Cerebellar cortex (tissue), 1 donor: ENCODE measurements at regions not wholly inside any gene's neighbourhood (a gene's known extent, or its start where the extent isn't known, plus 50 kb on each side); places are given as distances from the start of the nearest gene placed in this dataset.
"Not testable (repeated sequence)": the region's sequence is repeated elsewhere in the genome, so short reads cannot be mapped to it uniquely, and the experiment has no call there.

ENCODE experiments used
- DNase-seq: peaks from one replicate; pipeline ENCODE4 v3.0.0-alpha.2; 2015; ENCODE audit warnings: low spot score

GRCh38 chr6:6946206-6947155, 161.3 kb upstream of the RREB1 start:
- no peak for DNase-seq

- no peak for DNase-seq
Measured at GRCh38 chr6:6950373-6951145, 157.2 kb upstream of the RREB1 start.

- DNase-seq, result no peak
Measured at GRCh38 chr6:6951355-6951754, 156.4 kb upstream of the RREB1 start.

GRCh38 chr6:6952484-6952883, 155.3 kb upstream of the RREB1 start:
- no peak for DNase-seq

GRCh38 chr6:6952927-6953326, 154.8 kb upstream of the RREB1 start:
- not testable (repeated sequence) for DNase-seq

- DNase-seq, result no peak
Measured at GRCh38 chr6:6960571-6961251, 147.1 kb upstream of the RREB1 start.

- no peak for DNase-seq
Measured at GRCh38 chr6:6962086-6962485, 145.7 kb upstream of the RREB1 start.

- no peak for DNase-seq
Measured at GRCh38 chr6:6962699-6963098, 145.1 kb upstream of the RREB1 start.

GRCh38 chr6:6963390-6963789, 144.4 kb upstream of the RREB1 start:
- DNase-seq, result not testable (repeated sequence)

- no peak for DNase-seq
Measured at GRCh38 chr6:6964675-6965074, 143.1 kb upstream of the RREB1 start.

GRCh38 chr6:6966127-6966526, 141.6 kb upstream of the RREB1 start:
- no peak for DNase-seq

GRCh38 chr6:6966569-6966968, 141.2 kb upstream of the RREB1 start:
- no peak for DNase-seq

GRCh38 chr6:6968357-6968730, 139.4 kb upstream of the RREB1 start:
- no peak for DNase-seq

- no peak for DNase-seq
Measured at GRCh38 chr6:6968731-6969552, 138.8 kb upstream of the RREB1 start.

- DNase-seq, result no peak
Measured at GRCh38 chr6:6969761-6970223, 138.0 kb upstream of the RREB1 start.

- DNase-seq, result no peak
Measured at GRCh38 chr6:6970851-6971250, 136.9 kb upstream of the RREB1 start.

GRCh38 chr6:6971369-6971768, 136.4 kb upstream of the RREB1 start:
- DNase-seq, result no peak

GRCh38 chr6:6972456-6972855, 135.3 kb upstream of the RREB1 start:
- DNase-seq, result no peak

- DNase-seq, result no peak
Measured at GRCh38 chr6:6973721-6974120, 134.0 kb upstream of the RREB1 start.

GRCh38 chr6:6975459-6976111, 132.2 kb upstream of the RREB1 start:
- no peak for DNase-seq

- no peak for DNase-seq
Measured at GRCh38 chr6:6976193-6976592, 131.6 kb upstream of the RREB1 start.
